ENCODE measurements at regions not wholly inside any gene's neighbourhood (a gene's known extent, or its start where the extent isn't known, plus 50 kb on each side); places are given as distances from the start of the nearest gene placed in this dataset.

DNA sequence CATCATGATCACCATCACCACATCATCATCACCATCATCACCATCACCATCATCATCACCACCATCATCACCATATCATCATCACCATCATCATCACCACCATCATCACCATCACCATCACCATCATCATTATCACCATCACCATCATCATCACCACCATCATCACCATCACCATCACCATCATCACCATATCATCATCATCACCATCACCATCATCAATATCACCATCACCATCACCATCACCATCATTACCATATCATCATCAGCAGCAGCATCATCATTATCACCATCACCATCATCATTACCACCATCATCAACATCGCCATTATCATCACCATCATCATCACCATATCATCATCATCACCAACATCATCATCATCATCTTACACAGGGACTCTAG is 351.1 kb downstream of the MIAT start:
- TF ChIP-seq RARB (CRISPR knock-in tag; IDR thresholded peaks at IDR 0.05) = no peak
- TF ChIP-seq BACH2 (CRISPR knock-in tag; IDR thresholded peaks at IDR 0.05; ENCODE audit: borderline replicate concordance) = no peak
- TF ChIP-seq, protein P1, sequence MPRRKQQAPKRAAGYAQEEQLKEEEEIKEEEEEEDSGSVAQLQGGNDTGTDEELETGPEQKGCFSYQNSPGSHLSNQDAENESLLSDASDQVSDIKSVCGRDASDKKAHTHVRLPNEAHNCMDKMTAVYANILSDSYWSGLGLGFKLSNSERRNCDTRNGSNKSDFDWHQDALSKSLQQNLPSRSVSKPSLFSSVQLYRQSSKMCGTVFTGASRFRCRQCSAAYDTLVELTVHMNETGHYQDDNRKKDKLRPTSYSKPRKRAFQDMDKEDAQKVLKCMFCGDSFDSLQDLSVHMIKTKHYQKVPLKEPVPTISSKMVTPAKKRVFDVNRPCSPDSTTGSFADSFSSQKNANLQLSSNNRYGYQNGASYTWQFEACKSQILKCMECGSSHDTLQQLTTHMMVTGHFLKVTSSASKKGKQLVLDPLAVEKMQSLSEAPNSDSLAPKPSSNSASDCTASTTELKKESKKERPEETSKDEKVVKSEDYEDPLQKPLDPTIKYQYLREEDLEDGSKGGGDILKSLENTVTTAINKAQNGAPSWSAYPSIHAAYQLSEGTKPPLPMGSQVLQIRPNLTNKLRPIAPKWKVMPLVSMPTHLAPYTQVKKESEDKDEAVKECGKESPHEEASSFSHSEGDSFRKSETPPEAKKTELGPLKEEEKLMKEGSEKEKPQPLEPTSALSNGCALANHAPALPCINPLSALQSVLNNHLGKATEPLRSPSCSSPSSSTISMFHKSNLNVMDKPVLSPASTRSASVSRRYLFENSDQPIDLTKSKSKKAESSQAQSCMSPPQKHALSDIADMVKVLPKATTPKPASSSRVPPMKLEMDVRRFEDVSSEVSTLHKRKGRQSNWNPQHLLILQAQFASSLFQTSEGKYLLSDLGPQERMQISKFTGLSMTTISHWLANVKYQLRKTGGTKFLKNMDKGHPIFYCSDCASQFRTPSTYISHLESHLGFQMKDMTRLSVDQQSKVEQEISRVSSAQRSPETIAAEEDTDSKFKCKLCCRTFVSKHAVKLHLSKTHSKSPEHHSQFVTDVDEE (CRISPR knock-in tag; IDR thresholded peaks at IDR 0.05) = no peak
- no peak for TF ChIP-seq CSDC2 (CRISPR knock-in tag; IDR thresholded peaks at IDR 0.05)
- no peak for TF ChIP-seq ZFP30 (CRISPR knock-in tag; IDR thresholded peaks at IDR 0.05)
- no peak for TF ChIP-seq ZNF70 (CRISPR knock-in tag; IDR thresholded peaks at IDR 0.05)
- no peak for TF ChIP-seq ZNF8 (CRISPR knock-in tag; IDR thresholded peaks at IDR 0.05)
- no peak for TF ChIP-seq ISL1 (CRISPR knock-in tag; IDR thresholded peaks at IDR 0.05)
- no peak for TF ChIP-seq TOX (CRISPR knock-in tag; IDR thresholded peaks at IDR 0.05; ENCODE audit: borderline replicate concordance)
- TF ChIP-seq ZNF565 (CRISPR knock-in tag; conservative IDR thresholded peaks at IDR 0.05; ENCODE audit: low read depth) = no peak
- no peak for ATAC-seq

DNA sequence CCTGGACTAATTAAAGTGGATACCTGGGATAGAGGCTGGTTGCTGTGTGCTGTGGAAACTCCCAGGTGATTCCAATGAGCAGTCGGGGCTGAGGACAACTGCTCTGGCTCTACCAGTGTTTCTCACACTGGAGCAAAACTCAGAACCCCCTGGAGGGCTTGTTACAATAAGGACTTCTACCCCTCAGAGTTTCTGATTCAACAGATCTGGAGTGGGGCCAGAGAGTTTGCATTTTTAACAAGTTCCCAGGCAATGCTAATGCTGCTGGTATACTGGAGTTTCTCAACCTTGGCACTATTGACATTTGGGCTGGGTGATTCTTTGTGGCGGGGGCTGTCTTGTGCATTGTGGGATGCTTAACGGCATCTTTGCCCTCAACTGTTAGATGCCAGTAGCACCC is 353.7 kb downstream of the MIAT start:
- no peak for ATAC-seq
- TF ChIP-seq TOX (CRISPR knock-in tag; IDR thresholded peaks at IDR 0.05; ENCODE audit: borderline replicate concordance) (no peak), ARNTL (CRISPR knock-in tag; IDR thresholded peaks at IDR 0.05; ENCODE audit: borderline replicate concordance, low read depth) (no peak)

DNA sequence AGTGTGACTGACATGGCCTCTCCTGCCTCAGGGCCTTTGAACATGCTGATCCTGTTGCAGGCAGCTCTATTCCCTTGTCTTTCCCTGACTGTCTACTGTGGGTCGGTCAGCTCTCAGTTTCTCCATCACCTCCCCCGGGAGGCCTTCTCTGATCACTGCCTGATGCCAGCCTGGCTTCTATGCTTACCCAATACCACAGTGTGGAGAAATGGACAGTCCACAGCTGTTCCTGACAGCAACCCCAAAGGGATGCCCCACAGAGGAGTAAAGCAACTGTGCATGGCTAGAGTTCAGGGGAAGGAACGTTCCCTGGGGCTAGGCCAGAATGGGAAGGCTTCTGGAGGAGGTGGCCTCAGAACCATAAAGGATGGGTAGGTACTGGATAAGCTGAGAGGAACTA is 354.3 kb downstream of the MIAT start:
- TF ChIP-seq, protein P2, sequence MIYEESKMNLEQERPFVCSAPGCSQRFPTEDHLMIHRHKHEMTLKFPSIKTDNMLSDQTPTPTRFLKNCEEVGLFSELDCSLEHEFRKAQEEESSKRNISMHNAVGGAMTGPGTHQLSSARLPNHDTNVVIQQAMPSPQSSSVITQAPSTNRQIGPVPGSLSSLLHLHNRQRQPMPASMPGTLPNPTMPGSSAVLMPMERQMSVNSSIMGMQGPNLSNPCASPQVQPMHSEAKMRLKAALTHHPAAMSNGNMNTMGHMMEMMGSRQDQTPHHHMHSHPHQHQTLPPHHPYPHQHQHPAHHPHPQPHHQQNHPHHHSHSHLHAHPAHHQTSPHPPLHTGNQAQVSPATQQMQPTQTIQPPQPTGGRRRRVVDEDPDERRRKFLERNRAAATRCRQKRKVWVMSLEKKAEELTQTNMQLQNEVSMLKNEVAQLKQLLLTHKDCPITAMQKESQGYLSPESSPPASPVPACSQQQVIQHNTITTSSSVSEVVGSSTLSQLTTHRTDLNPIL (CRISPR knock-in tag; IDR thresholded peaks at IDR 0.05; ENCODE audit: low read depth) = no peak
- TF ChIP-seq ZNF70 (CRISPR knock-in tag; IDR thresholded peaks at IDR 0.05) (no peak), ZFP3 (CRISPR knock-in tag; IDR thresholded peaks at IDR 0.05) (no peak), TOX (CRISPR knock-in tag; IDR thresholded peaks at IDR 0.05; ENCODE audit: borderline replicate concordance) (no peak), PPARA (CRISPR knock-in tag; IDR thresholded peaks at IDR 0.05; ENCODE audit: borderline replicate concordance) (no peak), ISL1 (CRISPR knock-in tag; IDR thresholded peaks at IDR 0.05) (no peak), ZFP30 (CRISPR knock-in tag; IDR thresholded peaks at IDR 0.05) (no peak), ESRRG (CRISPR knock-in tag; IDR thresholded peaks at IDR 0.05) (no peak), ZNF8 (CRISPR knock-in tag; IDR thresholded peaks at IDR 0.05) (no peak), OSR1 (CRISPR knock-in tag; IDR thresholded peaks at IDR 0.05) (no peak), ZC3H10 (CRISPR knock-in tag; IDR thresholded peaks at IDR 0.05) (no peak), ARNTL (CRISPR knock-in tag; IDR thresholded peaks at IDR 0.05; ENCODE audit: borderline replicate concordance, low read depth) (no peak), BACH2 (CRISPR knock-in tag; IDR thresholded peaks at IDR 0.05; ENCODE audit: borderline replicate concordance) (no peak), TCF4 (CRISPR knock-in tag; IDR thresholded peaks at IDR 0.05; ENCODE audit: borderline replicate concordance) (no peak), RARB (CRISPR knock-in tag; IDR thresholded peaks at IDR 0.05) (no peak)
- TF ChIP-seq, protein P1 (CRISPR knock-in tag; IDR thresholded peaks at IDR 0.05) = no peak
- TF ChIP-seq, protein P3, sequence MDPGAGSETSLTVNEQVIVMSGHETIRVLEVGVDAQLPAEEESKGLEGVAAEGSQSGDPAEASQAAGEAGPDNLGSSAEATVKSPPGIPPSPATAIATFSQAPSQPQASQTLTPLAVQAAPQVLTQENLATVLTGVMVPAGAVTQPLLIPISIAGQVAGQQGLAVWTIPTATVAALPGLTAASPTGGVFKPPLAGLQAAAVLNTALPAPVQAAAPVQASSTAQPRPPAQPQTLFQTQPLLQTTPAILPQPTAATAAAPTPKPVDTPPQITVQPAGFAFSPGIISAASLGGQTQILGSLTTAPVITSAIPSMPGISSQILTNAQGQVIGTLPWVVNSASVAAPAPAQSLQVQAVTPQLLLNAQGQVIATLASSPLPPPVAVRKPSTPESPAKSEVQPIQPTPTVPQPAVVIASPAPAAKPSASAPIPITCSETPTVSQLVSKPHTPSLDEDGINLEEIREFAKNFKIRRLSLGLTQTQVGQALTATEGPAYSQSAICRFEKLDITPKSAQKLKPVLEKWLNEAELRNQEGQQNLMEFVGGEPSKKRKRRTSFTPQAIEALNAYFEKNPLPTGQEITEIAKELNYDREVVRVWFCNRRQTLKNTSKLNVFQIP (CRISPR knock-in tag; IDR thresholded peaks at IDR 0.05; ENCODE audit: borderline replicate concordance, low read depth) = no peak

DNA sequence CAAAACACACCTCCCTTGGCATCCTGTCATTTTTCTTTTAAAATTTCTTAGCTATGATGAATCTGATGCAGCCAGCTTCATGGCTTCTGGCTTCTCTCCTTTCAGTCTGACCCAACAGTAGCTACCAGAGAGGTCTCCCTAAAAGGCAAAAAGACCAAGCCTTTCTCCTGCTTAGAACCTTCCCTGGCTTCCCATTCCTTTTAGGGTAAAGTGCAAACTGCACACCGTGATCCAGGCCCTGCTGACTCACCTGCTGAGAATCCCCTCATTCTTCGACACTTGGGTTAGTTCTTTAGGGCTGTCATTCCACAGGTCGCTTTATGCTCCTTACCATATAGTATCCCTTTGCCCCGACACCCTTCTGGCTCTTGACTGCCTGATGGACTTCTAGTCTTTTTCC is 362.4 kb downstream of the MIAT start:
- no peak for ATAC-seq
- TF ChIP-seq GLIS3 (CRISPR knock-in tag; IDR thresholded peaks at IDR 0.05) = no peak
- TF ChIP-seq ZNF70 (CRISPR knock-in tag; IDR thresholded peaks at IDR 0.05) = no peak
- no peak for TF ChIP-seq TOX (CRISPR knock-in tag; IDR thresholded peaks at IDR 0.05; ENCODE audit: borderline replicate concordance)
- no peak for TF ChIP-seq ARNTL (CRISPR knock-in tag; IDR thresholded peaks at IDR 0.05; ENCODE audit: borderline replicate concordance, low read depth)
- no peak for TF ChIP-seq TCF4 (CRISPR knock-in tag; IDR thresholded peaks at IDR 0.05; ENCODE audit: borderline replicate concordance)
- TF ChIP-seq ZFP3 (CRISPR knock-in tag; IDR thresholded peaks at IDR 0.05) = no peak
- TF ChIP-seq, protein P2 (CRISPR knock-in tag; IDR thresholded peaks at IDR 0.05; ENCODE audit: low read depth) = no peak
- no peak for TF ChIP-seq ZFP30 (CRISPR knock-in tag; IDR thresholded peaks at IDR 0.05)
- TF ChIP-seq ZC3H10 (CRISPR knock-in tag; IDR thresholded peaks at IDR 0.05) = no peak

More for the DNA sequence above, 354.3 kb downstream of the MIAT start:
- ATAC-seq = no peak
